ENCODE measurements at regions not wholly inside any gene's neighbourhood (a gene's known extent, or its start where the extent isn't known, plus 50 kb on each side); places are given as distances from the start of the nearest gene placed in this dataset.

DNA sequence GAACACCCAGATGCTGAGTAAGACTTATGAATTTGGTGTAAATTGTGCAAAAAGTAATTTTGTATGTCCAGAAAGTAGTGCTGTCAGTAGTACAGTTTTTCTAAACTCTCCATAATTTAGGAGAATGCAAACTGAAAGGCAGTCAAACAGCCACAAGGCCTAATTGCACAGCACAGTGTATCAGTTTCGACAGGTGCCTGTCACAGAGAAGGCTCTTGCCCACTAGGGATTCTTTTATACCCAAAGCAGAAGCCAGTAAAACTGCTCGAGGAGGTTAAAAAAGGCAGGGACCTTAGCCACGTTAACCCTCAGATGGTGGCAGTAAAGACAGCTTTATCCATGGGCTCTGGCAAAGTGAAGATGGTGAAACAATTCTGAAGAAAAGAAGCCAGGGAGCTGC lies 69.4 kb upstream of the GATB start:
- Histone ChIP-seq H3K9ac (no peak overlapping the region), H3K9me2 (ENCODE audit: insufficient read depth) (no peaks in the 10 kb centered on the region), H2AFZ (no peak overlapping the region), H3K27me3 (replicated peaks; ENCODE audit: insufficient read depth) (no peaks in the 10 kb centered on the region), H3K79me2 (ENCODE audit: insufficient read depth) (no peaks in the 10 kb centered on the region), H3K9me3 (ENCODE audit: low read depth) (no peaks in the 10 kb centered on the region), H3K4me1 (ENCODE audit: insufficient read depth) (0 out of 2 replicates have a peak, but pooled peaks cover 1% of the 10 kb centered on the region), H4K20me1 (ENCODE audit: insufficient read depth) (no peaks in the 10 kb centered on the region), H3K27ac (no peak overlapping the region), H3K4me2 (ENCODE audit: unreplicated experiment) (no peak overlapping the region), H3F3A (ENCODE audit: insufficient read depth) (no peaks in the 10 kb centered on the region), H3K4me3 (no peak overlapping the region), H3K36me3 (ENCODE audit: low read depth) (no peaks in the 10 kb centered on the region)
- 68 to 79% methylated on average over 3 of the region's 3 CpGs for WGBS, 2 experiments (ENCODE audit: low coverage in 1 of 2, low lambda C conversion rate in 2 of 2, missing lambda C conversion rate in 2 of 2)
- no peak for TF ChIP-seq EZH2 (IDR thresholded peaks at IDR 0.05; ENCODE audit: insufficient read depth, poor library complexity, severe bottlenecking)
- TF ChIP-seq EZH2phosphoT487 (IDR thresholded peaks at IDR 0.05; ENCODE audit: insufficient read depth, low read depth), result no peak
- no peak for DNase-seq
- in situ Hi-C loops (cut with MboI), result no loop called here

DNA sequence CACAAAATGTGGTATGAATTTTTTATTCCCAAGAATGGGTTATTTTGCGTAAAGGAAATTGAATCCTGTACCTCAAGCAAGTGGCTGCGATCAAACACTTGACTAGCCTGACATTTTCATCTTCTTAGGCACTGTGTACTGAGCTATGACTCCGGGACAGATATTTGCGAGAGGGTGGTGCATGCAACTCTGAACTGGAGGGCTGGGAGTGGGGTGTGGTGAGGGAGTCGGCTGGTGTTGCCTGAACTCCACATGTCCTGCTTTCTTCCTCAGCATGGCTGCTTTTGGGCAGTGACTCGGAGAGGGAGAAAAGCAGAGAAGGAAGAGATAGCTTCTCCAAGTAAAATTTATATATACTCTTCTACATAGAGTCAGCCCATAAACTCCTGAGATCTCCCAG lies 68.5 kb upstream of the GATB start:
- DNase-seq, result no peak
- WGBS, 2 experiments (ENCODE audit: low coverage in 1 of 2, low lambda C conversion rate in 2 of 2, missing lambda C conversion rate in 2 of 2), result 62 to 81% methylated on average over 6 of the region's 6 CpGs
- no peaks in the 10 kb centered on the region for H3K9me3 ChIP-seq (ENCODE audit: low read depth)
- H3F3A ChIP-seq (ENCODE audit: insufficient read depth), result no peaks in the 10 kb centered on the region
- H4K20me1 ChIP-seq (ENCODE audit: insufficient read depth), result no peaks in the 10 kb centered on the region
- no peak overlapping the region for H2AFZ ChIP-seq
- H3K4me1 ChIP-seq (ENCODE audit: insufficient read depth), result no peaks in the 10 kb centered on the region
- no peak overlapping the region for H3K27ac ChIP-seq
- H3K79me2 ChIP-seq (ENCODE audit: insufficient read depth), result no peaks in the 10 kb centered on the region
- no peaks in the 10 kb centered on the region for H3K27me3 ChIP-seq (replicated peaks; ENCODE audit: insufficient read depth)
- H3K9ac ChIP-seq, result no peak overlapping the region
- no peaks in the 10 kb centered on the region for H3K9me2 ChIP-seq (ENCODE audit: insufficient read depth)
- no peaks in the 10 kb centered on the region for H3K36me3 ChIP-seq (ENCODE audit: low read depth)
- no peak for TF ChIP-seq EZH2 (IDR thresholded peaks at IDR 0.05; ENCODE audit: insufficient read depth, poor library complexity, severe bottlenecking)
- no peak for TF ChIP-seq EZH2phosphoT487 (IDR thresholded peaks at IDR 0.05; ENCODE audit: insufficient read depth, low read depth)
- H3K4me3 ChIP-seq, result no peak overlapping the region
- H3K4me2 ChIP-seq (ENCODE audit: unreplicated experiment), result no peak overlapping the region
- in situ Hi-C loops (cut with MboI), result no loop called here

GRCh38 chr4:151824656-151825055 lies 63.8 kb upstream of the GATB start:
- Histone ChIP-seq H3K79me2 (ENCODE audit: insufficient read depth) (no peaks in the 10 kb centered on the region), H3K4me3 (no peak overlapping the region), H3K9me2 (ENCODE audit: insufficient read depth) (no peaks in the 10 kb centered on the region), H3K36me3 (ENCODE audit: low read depth) (no peaks in the 10 kb centered on the region), H4K20me1 (ENCODE audit: insufficient read depth) (no peaks in the 10 kb centered on the region), H3K27ac (no peak overlapping the region), H2AFZ (no peak overlapping the region), H3K9ac (no peak overlapping the region), H3K9me3 (ENCODE audit: low read depth) (no peaks in the 10 kb centered on the region), H3F3A (ENCODE audit: insufficient read depth) (no peaks in the 10 kb centered on the region), H3K27me3 (replicated peaks; ENCODE audit: insufficient read depth) (no peaks in the 10 kb centered on the region), H3K4me1 (ENCODE audit: insufficient read depth) (no peaks in the 10 kb centered on the region), H3K4me2 (ENCODE audit: unreplicated experiment) (no peak overlapping the region)
- DNase-seq, result no peak
- in situ Hi-C loops (cut with MboI), result no loop called here
- TF ChIP-seq EZH2phosphoT487 (IDR thresholded peaks at IDR 0.05; ENCODE audit: insufficient read depth, low read depth) (no peak), EZH2 (IDR thresholded peaks at IDR 0.05; ENCODE audit: insufficient read depth, poor library complexity, severe bottlenecking) (no peak)
- 80 to 81% methylated on average over 4 of the region's 4 CpGs for WGBS, 2 experiments (ENCODE audit: low coverage in 1 of 2, low lambda C conversion rate in 2 of 2, missing lambda C conversion rate in 2 of 2)

- in situ Hi-C loops (cut with MboI), result no loop called here
- Histone ChIP-seq H3K27ac (no peak overlapping the region), H3K9me3 (ENCODE audit: low read depth) (no peaks in the 10 kb centered on the region), H3K4me1 (ENCODE audit: insufficient read depth) (no peaks in the 10 kb centered on the region), H3K4me2 (ENCODE audit: unreplicated experiment) (no peak overlapping the region), H3K79me2 (ENCODE audit: insufficient read depth) (no peaks in the 10 kb centered on the region), H3K9me2 (ENCODE audit: insufficient read depth) (no peaks in the 10 kb centered on the region), H2AFZ (no peak overlapping the region), H4K20me1 (ENCODE audit: insufficient read depth) (no peaks in the 10 kb centered on the region), H3F3A (ENCODE audit: insufficient read depth) (no peaks in the 10 kb centered on the region), H3K9ac (no peak overlapping the region), H3K4me3 (no peak overlapping the region), H3K27me3 (replicated peaks; ENCODE audit: insufficient read depth) (no peaks in the 10 kb centered on the region), H3K36me3 (ENCODE audit: low read depth) (no peaks in the 10 kb centered on the region)
- TF ChIP-seq EZH2 (IDR thresholded peaks at IDR 0.05; ENCODE audit: insufficient read depth, poor library complexity, severe bottlenecking), result no peak
- TF ChIP-seq EZH2phosphoT487 (IDR thresholded peaks at IDR 0.05; ENCODE audit: insufficient read depth, low read depth), result no peak
- peak; percentile 53 for DNase-seq
These were observed 61.5 kb upstream of the GATB start for GRCh38 chr4:151822331-151822730.

DNA sequence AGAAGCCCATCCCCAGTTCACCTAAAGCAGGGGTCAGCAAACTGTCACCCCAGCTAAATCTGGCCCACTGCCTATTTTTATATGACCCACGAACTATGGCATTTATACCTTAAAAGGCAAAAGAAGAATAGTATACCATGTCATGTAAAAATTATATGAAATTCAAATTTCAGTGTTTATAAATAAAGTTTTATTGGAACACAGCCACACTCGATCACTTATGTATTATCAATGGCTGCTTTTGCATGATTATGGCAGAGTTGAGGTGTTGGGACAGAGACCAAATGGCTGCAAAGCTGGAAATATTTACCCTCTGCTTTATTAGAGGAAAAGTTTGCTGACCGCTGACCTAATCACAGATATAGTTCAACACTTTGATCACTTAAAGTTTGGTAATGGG lies 59.2 kb upstream of the GATB start:
- Histone ChIP-seq H2AFZ (no peak overlapping the region), H3K9me3 (ENCODE audit: low read depth) (no peaks in the 10 kb centered on the region), H3K4me2 (ENCODE audit: unreplicated experiment) (no peak overlapping the region), H3K27ac (no peak overlapping the region), H3K9ac (no peak overlapping the region), H3K27me3 (replicated peaks; ENCODE audit: insufficient read depth) (no peaks in the 10 kb centered on the region), H3F3A (ENCODE audit: insufficient read depth) (no peaks in the 10 kb centered on the region), H4K20me1 (ENCODE audit: insufficient read depth) (no peaks in the 10 kb centered on the region), H3K36me3 (ENCODE audit: low read depth) (no peaks in the 10 kb centered on the region), H3K9me2 (ENCODE audit: insufficient read depth) (no peaks in the 10 kb centered on the region), H3K4me1 (ENCODE audit: insufficient read depth) (no peaks in the 10 kb centered on the region), H3K79me2 (ENCODE audit: insufficient read depth) (no peaks in the 10 kb centered on the region), H3K4me3 (no peak overlapping the region)
- no peak for TF ChIP-seq EZH2 (IDR thresholded peaks at IDR 0.05; ENCODE audit: insufficient read depth, poor library complexity, severe bottlenecking)
- TF ChIP-seq EZH2phosphoT487 (IDR thresholded peaks at IDR 0.05; ENCODE audit: insufficient read depth, low read depth), result no peak
- DNase-seq, result no peak
- in situ Hi-C loops (cut with MboI), result no loop called here
- WGBS, 2 experiments (ENCODE audit: low coverage in 1 of 2, low lambda C conversion rate in 2 of 2, missing lambda C conversion rate in 2 of 2), result 76 to 81% methylated on average over 3 of the region's 3 CpGs

Measured in GM23248 (cell line).